Dedifferentiated amniotic fluid mesenchymal stem cell (primary cell): ENCODE measurements at regions not wholly inside any gene's neighbourhood (a gene's known extent, or its start where the extent isn't known, plus 50 kb on each side); places are given as distances from the start of the nearest gene placed in this dataset.

Experiments used
- DNase-seq: peaks from one replicate; pipeline ENCODE4 v3.0.0-alpha.2; 2016; ENCODE audit errors: extremely low spot score

DNA sequence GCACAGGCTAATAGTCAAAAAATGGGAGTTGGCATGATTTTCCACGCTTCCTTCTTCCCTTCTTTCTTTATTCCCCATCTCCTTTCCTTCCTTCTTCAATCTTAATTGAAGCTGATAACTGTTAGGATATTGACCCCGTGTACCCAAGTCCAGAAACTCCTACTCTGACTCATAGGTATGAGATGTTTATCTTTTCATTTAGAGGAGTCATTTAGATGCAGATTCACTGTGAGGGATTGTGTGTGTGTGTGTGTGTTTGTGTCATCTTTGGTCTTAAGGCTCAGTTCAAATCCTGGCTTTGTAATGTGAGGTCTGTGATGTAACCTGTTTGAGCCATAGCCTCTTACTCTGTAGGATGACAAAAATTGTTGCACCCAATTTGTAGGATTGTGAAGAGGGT is 332.0 kb upstream of the MAF start:
- DNase-seq = no peak

GRCh38 chr16:79931721-79932120 is 331.2 kb upstream of the MAF start:
- DNase-seq = no peak

DNA sequence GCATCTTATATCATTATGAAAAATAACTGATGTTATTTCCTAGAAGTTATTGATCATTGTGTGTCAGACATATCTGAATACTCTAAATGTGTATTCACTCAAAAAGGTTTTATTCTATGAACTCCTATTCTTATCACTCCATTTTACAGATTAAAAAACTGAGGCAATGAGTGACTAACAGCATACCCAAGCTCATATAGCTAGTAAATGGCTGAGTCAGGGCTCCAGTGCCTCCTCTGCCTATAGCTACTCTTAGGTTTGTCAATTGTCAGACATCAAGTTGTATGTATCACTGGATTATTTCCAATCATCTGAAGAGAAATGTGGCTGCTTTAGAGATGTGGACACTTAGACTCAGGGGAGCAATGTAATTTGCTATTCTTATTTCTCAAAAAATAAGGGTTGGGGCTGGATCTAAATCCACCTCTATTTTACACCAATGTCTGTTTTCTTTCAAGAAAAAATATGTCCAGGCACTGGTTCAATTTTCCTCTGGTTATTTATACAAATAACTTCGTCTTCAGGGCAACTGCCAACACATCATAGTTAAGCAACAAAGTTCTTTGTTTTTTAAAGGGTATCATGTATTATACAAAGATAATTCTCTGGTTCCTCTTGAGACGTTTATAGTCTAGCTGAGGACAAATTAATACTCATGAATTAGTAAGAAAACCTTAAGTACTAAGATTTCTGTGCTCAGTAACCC is 328.9 kb upstream of the MAF start:
- no peak for DNase-seq

- no peak for DNase-seq
These were observed 327.8 kb upstream of the MAF start for GRCh38 chr16:79928142-79928873.

DNA sequence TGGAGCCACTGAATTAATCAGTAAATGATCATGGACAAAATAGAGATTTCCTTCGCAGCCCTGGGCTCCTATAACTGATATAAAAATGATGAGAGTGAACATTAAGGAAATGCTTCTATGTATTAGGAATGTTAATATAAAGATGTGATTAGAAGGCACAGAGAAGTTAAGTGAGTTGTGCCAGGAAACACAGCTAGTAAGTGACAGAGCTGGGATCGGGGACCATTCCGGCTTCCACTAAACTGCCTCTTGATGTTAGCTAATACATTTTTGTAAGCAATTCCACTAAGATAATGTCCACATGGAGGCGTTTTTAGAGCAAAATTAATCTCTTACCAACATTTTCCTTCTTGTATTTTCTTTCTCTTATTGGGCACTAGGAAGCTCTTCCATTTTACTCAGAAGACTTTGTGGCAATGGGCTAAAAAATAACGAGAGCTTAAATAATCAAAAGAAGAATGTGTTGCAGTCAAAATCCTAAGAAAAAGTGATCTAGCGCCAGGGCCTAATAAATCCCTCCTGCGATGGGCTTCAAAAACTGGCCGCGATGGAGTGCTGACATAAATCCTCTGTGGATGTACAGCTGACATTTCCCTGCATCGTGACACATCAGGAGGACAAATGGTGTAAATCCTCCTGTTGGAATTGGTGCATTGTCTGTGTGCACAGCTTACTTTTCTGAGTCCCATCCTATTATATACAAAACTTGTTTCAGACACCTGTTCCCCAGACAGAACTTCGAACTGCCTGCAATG is 326.1 kb upstream of the MAF start:
- DNase-seq = no peak

GRCh38 chr16:79923431-79923830 is 322.9 kb upstream of the MAF start:
- DNase-seq = no peak

GRCh38 chr16:79920685-79921084 is 320.1 kb upstream of the MAF start:
- no peak for DNase-seq

GRCh38 chr16:79918916-79919315 is 318.4 kb upstream of the MAF start:
- no peak for DNase-seq

GRCh38 chr16:79915761-79916160 is 315.2 kb upstream of the MAF start:
- DNase-seq = no peak

GRCh38 chr16:79914961-79915720 is 314.6 kb upstream of the MAF start:
- no peak for DNase-seq

GRCh38 chr16:79912592-79913310 is 312.2 kb upstream of the MAF start:
- DNase-seq = no peak

DNA sequence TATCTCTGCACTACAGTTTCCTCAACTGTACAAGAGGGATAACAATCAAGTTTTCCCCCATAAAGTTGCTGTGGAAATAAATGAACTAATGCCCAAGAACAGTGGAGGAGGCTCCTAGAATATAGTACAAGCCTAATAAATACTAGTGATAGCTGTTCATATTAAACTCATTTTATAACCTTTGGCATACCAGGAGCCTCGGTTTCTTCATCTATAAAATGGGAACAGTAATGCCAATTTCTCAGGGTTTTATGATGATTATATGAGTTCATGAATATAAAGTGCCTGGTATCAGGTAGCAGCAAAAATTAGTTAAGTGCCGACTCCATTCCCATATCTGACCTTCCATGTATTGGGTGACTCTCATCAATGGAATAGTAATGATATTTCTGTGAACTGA is 311.1 kb upstream of the MAF start:
- DNase-seq = no peak

DNA sequence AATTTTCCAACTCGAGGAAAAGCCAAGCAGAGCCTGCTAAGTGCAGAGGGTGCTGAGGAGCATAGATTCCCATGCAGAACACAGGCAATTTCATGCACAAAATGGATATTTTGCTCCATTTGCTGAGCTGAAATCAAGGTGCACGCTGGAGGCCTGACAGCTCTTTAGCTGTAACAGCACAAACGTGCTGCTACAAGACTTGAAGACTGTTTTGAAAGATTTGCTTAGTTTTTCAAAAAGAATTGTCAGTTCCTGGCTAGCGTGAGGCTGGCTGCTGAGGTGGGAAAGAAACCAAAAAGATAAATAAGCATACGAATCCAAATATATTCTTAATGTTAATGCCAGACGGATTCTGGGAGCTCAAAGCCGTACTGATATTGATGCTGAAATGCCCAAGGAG is 309.0 kb upstream of the MAF start:
- no peak for DNase-seq

- no peak for DNase-seq
These were observed 302.9 kb upstream of the MAF start for GRCh38 chr16:79903471-79903870.

GRCh38 chr16:79902351-79902750 is 301.8 kb upstream of the MAF start:
- DNase-seq = no peak

GRCh38 chr16:79901522-79901921 is 301.0 kb upstream of the MAF start:
- no peak for DNase-seq

DNA sequence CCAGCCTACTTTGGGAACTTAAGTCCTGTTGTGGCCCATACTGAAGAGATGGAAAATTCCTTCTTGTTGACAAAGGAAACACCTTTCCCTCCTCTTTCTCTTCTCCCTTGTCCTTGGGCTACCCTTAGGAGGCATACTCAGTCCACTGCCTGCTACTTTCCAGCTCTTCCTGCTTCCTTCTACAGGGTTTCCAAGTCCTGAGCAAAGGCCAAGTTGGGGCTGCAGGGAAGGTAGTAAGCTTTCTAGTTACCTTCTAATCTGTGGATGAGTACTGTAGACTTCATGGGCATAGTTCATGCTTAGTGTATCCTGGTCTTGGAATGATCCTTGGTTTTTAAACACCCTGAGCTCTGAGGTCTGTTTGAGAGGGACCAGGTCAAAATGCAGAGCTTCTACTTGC is 299.2 kb upstream of the MAF start:
- no peak for DNase-seq

DNA sequence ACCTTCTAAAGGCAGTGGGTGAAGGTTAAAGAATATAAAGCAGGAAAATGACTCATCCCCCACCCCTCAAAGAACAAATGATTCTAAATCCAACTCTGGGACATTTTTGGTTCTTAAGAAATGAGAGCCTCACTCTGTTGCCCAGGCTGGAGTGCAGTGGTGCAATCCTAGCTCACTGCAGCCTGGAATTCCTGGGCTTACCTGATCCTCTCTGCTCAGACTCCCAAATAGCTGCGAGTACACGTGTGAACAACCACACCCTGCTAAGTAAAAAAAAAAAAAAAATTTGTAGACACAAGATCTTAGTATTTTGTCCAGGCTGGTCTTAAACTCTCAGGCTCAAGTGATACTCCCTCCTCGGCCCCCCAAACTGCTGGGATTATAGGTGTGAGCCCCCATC is 298.8 kb upstream of the MAF start:
- DNase-seq = no peak

DNA sequence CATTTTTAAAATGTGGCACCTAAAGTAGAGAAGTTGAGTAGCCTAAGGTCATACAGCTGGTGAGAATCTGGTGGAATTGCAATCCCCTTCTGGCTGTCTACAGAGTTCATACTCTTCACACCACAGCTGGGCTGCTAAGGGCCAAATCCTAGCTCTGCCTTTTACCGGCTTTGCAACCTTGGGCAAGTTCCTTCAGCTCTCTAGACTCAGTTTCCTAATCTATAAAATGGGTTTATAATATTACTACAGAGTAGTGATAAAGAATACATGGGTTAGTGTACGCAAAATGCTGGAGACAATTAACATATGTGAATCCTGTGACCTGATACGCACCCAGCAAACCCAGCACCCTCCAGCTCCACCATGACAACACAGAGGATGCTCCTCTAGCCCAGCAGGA is 298.2 kb upstream of the MAF start:
- no peak for DNase-seq

- DNase-seq = no peak
These were observed 297.1 kb upstream of the MAF start for GRCh38 chr16:79897453-79898146.

DNA sequence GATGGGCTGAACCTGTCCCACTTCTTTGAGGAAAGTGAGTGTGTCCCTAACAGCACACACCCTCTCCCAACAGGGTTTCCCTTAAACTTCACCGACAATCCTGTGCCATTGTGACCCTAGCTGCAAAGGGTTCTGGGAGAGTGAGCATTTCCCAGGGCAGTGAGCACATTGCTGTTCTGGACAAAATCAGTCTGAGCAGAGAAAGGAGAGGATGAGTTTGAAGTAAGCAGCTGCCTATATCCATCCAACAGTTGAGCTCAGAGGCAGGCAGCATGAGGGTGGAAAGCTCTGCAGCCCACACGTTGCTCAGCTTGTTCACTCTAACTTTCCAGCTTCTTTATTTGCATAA is 296.5 kb upstream of the MAF start:
- DNase-seq = no peak
